ENCODE measurements at regions not wholly inside any gene's neighbourhood (a gene's known extent, or its start where the extent isn't known, plus 50 kb on each side); places are given as distances from the start of the nearest gene placed in this dataset.
"Not testable (repeated sequence)": the region's sequence is repeated elsewhere in the genome, so short reads cannot be mapped to it uniquely, and the experiment has no call there.

DNA sequence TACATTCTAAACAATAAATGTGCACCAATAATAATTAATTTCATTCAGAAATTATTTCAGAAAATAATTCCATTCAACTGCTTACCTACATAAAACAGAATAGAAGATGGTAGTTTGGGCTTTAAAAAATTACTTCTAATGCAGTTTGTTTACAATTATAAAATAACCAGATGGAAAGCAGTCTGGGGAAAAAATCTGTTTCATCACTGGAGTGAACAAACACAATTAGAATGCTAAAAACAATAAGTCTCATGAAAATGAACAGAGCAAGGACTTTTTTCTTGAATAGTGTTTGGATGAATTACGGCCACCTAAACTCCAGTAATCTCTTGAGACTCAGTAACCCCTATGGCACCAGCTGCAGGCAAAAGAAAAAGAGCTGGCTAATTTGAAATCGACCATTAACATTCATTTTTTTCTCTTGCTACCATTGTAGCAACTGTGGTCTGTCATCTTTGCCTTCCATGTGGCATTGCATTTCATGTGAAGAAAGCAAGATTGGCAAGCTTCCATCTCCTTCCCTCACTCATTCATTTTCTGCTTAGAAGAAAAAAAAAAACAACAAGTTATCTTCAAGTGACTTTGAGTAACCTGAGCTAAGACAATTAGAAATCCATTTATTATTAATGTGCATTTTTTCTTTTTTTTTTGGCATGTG is 88.4 kb upstream of the CEP85L start:
- Histone ChIP-seq H3K9ac (ENCODE audit: low read depth, low read length) (no peak overlapping the region), H3K36me3 (ENCODE audit: insufficient read depth, low read length) (no peaks in the 10 kb centered on the region), H3K9me3 (ENCODE audit: control insufficient read depth, insufficient read depth, low read length) (no peaks in the 10 kb centered on the region), H3K4me1 (ENCODE audit: insufficient read depth, low read length) (peaks cover 4% of the 10 kb centered on the region)

DNA sequence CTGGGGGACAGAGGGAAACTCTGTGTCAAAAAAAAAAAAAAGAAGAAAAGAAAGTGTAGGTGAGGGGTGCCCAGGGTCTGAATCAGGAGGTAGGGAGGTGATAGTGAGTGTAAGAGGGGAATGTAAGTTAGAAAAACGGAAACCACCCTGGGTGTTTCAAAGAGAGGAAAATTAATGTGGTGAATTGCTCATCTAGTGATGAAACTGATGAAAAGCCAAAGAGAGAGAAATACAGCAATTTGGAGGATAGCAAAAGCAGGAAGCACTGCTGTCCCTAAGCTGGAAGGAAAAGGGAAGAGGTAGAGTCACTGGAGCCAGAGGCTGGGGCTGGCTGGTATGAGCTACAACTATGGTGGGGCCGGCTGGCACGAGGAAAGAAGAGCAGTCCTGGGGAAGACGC is 85.0 kb upstream of the CEP85L start:
- Histone ChIP-seq H3K36me3 (ENCODE audit: insufficient read depth, low read length) (no peaks in the 10 kb centered on the region), H3K9ac (ENCODE audit: low read depth, low read length) (no peak overlapping the region), H3K4me1 (ENCODE audit: insufficient read depth, low read length) (peaks cover 4% of the 10 kb centered on the region), H3K9me3 (ENCODE audit: control insufficient read depth, insufficient read depth, low read length) (no peaks in the 10 kb centered on the region)

DNA sequence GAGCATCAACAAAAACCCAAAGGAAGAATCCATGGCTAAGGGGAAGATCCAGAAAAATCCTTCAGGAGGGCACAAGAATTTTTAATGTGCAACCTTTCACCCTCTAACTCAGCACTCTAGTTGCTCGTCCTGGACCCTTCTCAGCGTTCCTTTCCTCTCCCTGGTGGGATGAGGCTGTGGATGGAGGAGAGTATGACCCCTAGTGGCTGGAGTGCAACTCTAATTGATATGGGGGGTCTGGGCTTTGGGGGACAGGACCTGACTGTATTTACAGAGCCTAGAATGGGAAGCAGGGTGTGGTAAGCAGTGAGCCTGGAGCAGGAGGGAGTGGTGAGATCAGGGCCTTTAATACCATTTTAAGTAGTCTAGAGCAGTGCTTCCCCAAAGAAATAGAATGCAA is 83.9 kb upstream of the CEP85L start:
- H3K9me3 ChIP-seq (ENCODE audit: control insufficient read depth, insufficient read depth, low read length), result no peaks in the 10 kb centered on the region
- H3K36me3 ChIP-seq (ENCODE audit: insufficient read depth, low read length), result no peaks in the 10 kb centered on the region
- peaks cover 4% of the 10 kb centered on the region for H3K4me1 ChIP-seq (ENCODE audit: insufficient read depth, low read length)
- H3K9ac ChIP-seq (ENCODE audit: low read depth, low read length), result no peak overlapping the region

DNA sequence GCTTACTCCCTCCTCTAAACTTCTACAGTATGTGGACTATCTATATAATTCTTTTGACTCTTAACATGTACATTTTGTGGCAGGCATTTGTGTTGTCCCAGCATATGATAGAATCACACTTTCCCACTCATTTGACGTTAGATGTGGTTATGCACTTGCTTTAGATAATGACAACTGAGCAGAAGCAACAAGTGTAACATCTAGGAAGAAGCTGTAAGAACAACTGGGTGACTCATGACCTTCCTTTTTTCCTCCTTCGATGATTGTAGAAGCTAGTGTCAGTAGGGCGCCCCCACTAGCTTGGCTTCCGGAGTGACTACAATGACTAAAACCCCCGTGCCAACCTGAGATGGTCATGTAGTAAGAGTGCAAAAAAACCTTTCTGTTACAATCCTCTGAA is 74.6 kb upstream of the CEP85L start:
- no peak overlapping the region for H3K9ac ChIP-seq (ENCODE audit: low read depth, low read length)
- H3K36me3 ChIP-seq (ENCODE audit: insufficient read depth, low read length), result no peaks in the 10 kb centered on the region
- H3K4me1 ChIP-seq (ENCODE audit: insufficient read depth, low read length), result no peaks in the 10 kb centered on the region
- no peaks in the 10 kb centered on the region for H3K9me3 ChIP-seq (ENCODE audit: control insufficient read depth, insufficient read depth, low read length)

DNA sequence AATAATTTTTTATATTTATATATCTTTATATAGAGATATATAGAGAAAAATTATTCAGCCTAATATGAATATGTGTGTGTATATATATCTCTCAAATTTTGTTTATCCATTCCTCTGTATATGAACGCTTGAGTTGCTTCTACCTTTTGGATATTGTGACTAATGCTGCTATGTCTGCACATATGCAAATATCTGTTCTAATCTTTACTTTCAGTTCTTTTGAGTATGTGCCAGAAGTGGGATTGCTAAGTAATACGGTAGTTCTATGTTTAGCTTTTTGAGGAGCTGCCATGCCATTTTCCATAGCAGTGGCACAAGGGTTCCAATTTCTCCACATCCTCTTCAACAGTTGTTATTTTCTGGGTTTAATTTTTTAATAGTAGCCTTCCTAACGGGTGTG is 72.8 kb upstream of the CEP85L start:
- Histone ChIP-seq H3K9ac (ENCODE audit: low read depth, low read length) (no peak overlapping the region), H3K9me3 (ENCODE audit: control insufficient read depth, insufficient read depth, low read length) (no peaks in the 10 kb centered on the region), H3K4me1 (ENCODE audit: insufficient read depth, low read length) (no peaks in the 10 kb centered on the region), H3K36me3 (ENCODE audit: insufficient read depth, low read length) (no peaks in the 10 kb centered on the region)

DNA sequence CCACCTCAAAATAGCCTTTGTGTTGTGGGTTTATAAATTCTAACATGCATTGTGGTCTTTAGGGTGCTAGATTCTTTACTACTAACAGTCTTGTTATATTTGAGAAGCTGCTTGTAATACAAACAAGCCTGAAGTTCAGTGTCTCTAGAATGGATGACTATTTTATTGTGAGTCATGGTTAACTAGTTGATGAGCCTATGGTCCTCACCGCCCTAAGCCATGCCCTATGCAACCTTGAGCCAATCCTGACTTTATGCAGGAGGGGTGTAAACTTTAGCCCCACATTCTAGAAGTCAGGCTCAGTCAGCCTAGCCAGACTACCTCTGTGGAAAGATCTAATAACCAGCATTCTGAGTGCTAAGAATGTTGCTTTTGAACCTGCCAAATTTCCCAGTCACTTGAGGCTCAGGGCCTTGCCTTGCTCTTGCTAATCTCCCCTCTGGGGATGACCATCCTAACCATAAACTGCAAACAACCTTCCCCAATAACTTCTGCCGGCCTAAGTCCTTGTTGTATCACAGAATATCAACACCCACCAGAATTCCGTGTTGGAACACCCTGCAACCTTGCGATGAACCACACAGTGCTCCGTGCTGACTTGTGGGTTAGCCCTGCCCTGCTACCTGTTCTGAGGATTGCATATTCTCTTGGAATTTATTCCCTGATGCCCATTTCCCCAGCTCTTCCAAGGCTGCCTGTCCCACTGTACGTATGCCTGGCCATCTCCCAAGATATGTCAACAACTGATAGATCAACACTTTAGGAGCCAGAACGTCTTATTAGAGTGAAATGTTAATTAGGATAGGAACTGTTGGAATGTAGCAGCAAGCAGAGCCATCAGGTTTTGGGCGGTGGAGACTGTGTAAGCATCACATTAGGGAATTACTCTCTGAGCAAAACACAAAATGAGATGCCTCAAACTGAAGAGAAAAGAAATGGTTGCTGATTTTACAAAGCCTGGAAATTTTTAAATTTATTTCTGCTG is 71.7 kb upstream of the CEP85L start:
- H3K4me1 ChIP-seq (ENCODE audit: insufficient read depth, low read length), result no peaks in the 10 kb centered on the region
- H3K9ac ChIP-seq (ENCODE audit: low read depth, low read length), result no peak overlapping the region
- H3K9me3 ChIP-seq (ENCODE audit: control insufficient read depth, insufficient read depth, low read length), result no peaks in the 10 kb centered on the region
- H3K36me3 ChIP-seq (ENCODE audit: insufficient read depth, low read length), result no peaks in the 10 kb centered on the region

DNA sequence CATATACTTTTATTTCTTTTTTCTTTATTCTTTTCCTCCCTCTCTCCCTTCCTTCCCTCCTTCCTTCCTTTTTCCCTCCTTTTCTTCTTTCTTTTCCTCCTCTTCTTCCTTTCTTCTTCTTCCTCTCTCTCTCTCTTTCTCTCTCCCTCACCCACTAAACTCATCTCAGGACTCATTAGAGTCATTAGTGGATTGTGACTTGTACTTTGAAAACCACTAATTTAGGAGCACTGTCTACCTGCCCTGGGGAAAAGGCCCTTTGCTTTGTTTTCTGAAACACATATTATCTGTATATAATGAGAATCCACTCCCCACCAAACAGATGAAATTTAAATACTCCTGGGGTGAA is 68.7 kb upstream of the CEP85L start:
- Histone ChIP-seq H3K9me3 (ENCODE audit: control insufficient read depth, insufficient read depth, low read length) (no peaks in the 10 kb centered on the region), H3K36me3 (ENCODE audit: insufficient read depth, low read length) (no peaks in the 10 kb centered on the region), H3K4me1 (ENCODE audit: insufficient read depth, low read length) (no peaks in the 10 kb centered on the region), H3K9ac (ENCODE audit: low read depth, low read length) (no peak overlapping the region)

DNA sequence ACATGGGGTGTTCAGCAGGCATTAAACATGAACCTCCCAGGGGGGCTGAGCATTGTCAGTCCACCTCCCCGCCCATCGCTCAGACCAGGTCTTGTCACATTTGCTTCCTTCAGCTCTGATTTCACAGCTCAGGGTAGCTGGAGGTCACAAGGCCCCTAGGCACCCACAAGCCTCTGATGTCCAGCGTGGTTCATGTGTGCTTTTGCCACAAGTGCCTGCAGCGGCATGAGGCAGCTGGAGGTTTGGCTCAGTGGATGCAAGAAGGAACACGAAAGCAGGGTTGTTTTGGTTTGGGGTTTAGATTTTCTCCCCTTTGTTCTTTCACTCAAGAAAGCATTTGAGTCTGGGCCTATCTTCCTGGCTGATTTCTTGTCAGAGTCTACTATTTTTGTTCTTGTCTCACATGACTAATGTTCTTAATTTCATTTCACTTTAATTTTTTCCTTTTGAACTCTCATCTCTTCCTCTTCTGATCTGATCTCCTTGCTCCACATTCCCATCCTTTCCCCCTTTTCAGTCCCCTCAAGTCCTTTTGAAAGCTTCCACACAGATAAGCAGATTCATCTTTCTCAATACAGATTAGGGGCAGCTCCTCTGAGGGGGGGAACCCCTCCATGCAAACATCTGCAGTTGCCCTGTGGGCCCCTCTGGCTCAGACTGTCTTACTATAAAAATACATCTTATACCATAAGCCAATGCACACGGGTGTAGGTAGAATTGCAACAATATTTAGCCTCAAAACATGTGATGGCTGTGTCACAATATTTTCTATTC is 68.1 kb upstream of the CEP85L start:
- Histone ChIP-seq H3K36me3 (ENCODE audit: insufficient read depth, low read length) (no peaks in the 10 kb centered on the region), H3K9me3 (ENCODE audit: control insufficient read depth, insufficient read depth, low read length) (no peaks in the 10 kb centered on the region), H3K9ac (ENCODE audit: low read depth, low read length) (no peak overlapping the region), H3K4me1 (ENCODE audit: insufficient read depth, low read length) (no peaks in the 10 kb centered on the region)

DNA sequence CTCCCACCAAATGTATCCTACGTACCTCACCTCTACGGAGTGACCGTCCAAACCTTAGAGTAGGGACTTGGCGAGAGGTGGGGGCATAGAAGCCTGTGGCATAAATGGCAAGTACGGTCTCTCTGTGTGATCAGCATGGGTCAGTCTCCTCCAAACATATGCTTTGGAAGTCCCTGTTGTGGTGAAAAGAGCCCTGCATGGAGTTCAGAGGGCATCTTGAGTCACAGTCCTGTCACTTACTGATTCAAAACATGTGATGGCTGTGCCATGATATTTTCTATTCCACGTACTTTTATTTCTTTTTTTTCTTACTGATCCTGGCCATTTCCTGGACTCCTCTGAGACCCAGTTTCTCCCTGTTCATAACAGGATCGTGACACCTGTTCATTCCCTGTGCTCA is 67.5 kb upstream of the CEP85L start:
- Histone ChIP-seq H3K4me1 (ENCODE audit: insufficient read depth, low read length) (no peaks in the 10 kb centered on the region), H3K9me3 (ENCODE audit: control insufficient read depth, insufficient read depth, low read length) (no peaks in the 10 kb centered on the region), H3K9ac (ENCODE audit: low read depth, low read length) (no peak overlapping the region), H3K36me3 (ENCODE audit: insufficient read depth, low read length) (no peaks in the 10 kb centered on the region)

DNA sequence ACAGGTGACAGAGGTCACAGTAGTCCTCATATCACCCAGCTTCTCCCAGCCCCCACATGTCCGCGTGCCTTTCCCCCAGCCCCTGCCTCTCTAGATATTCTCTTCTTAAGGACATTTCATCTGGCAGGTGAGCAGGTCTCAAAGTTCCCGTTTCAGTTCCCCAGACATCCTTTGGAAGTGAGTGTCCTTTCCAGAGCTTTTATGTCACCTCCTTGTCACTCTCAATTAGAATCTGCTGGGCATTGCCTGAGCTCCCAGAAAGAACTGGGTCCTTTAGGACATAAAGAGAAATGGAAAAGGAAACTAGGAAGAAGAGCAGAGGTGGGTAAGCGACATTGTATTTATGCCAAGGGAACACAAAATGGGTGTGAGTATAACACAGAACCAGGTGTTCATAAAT is 66.9 kb upstream of the CEP85L start:
- Histone ChIP-seq H3K9me3 (ENCODE audit: control insufficient read depth, insufficient read depth, low read length) (no peaks in the 10 kb centered on the region), H3K36me3 (ENCODE audit: insufficient read depth, low read length) (no peaks in the 10 kb centered on the region), H3K9ac (ENCODE audit: low read depth, low read length) (no peak overlapping the region), H3K4me1 (ENCODE audit: insufficient read depth, low read length) (no peaks in the 10 kb centered on the region)

DNA sequence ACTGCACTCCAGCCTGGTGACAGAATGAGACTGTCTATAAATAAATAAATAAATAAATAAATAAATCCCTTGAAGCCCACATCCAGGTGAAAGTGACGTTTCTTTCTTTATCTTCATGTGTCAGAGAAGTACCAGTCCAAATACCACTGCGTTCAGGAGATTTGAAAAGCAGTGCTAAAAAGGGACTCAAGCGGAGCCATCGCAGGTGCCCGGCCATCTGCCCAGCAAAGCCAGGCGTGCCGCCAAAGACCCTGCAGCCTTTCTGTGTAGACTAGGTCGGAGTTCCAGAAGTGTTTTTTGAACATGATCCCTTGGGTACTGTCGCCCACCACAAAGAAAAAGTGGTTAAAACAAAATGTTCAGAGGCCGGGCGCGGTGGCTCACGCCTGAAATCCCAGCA is 65.7 kb upstream of the CEP85L start:
- Histone ChIP-seq H3K9me3 (ENCODE audit: control insufficient read depth, insufficient read depth, low read length) (no peaks in the 10 kb centered on the region), H3K9ac (ENCODE audit: low read depth, low read length) (no peak overlapping the region), H3K4me1 (ENCODE audit: insufficient read depth, low read length) (no peaks in the 10 kb centered on the region), H3K36me3 (ENCODE audit: insufficient read depth, low read length) (no peaks in the 10 kb centered on the region)

DNA sequence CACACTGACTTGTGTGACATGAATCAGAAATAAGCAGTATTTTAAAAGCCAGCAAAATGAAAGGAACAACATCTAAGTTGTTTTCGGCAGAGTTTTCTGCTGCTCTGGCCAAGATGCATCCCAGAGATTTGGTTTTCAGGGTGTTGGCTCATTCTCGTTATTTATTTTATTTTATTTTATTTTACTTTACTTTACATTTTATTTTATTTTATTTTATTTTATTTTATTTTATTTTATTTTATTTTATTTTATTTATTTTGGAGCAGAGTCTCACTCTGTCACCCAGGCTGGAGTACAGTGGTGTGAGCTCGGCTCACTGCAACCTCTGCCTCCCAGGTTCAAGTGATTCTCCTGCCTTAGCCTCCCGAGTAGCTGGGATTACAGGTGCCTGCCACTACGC is 64.5 kb upstream of the CEP85L start:
- H3K9ac ChIP-seq (ENCODE audit: low read depth, low read length); H3K4me1 ChIP-seq (ENCODE audit: insufficient read depth, low read length); H3K36me3 ChIP-seq (ENCODE audit: insufficient read depth, low read length); H3K9me3 ChIP-seq (ENCODE audit: control insufficient read depth, insufficient read depth, low read length): not testable (repeated sequence)

DNA sequence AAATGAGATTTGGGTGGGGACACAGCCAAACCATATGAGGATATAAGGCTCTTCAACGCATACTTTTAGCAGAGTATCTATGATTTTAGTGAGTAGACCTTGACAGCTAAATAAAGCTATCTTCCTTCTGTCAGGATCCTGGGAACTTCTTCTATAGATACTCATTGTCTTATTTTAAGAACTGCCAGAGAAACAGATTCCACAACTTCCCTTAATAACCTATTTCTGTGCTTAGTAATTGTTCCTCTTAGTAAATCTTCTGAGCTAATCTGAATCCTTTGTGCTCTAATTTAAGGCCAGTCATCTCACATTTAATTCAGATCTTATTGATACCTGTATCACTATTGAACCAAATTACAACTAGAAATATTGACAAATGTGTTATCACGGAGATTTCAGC is 64.0 kb upstream of the CEP85L start:
- Histone ChIP-seq H3K36me3 (ENCODE audit: insufficient read depth, low read length) (no peaks in the 10 kb centered on the region), H3K9me3 (ENCODE audit: control insufficient read depth, insufficient read depth, low read length) (no peaks in the 10 kb centered on the region), H3K4me1 (ENCODE audit: insufficient read depth, low read length) (no peaks in the 10 kb centered on the region), H3K9ac (ENCODE audit: low read depth, low read length) (no peak overlapping the region)

DNA sequence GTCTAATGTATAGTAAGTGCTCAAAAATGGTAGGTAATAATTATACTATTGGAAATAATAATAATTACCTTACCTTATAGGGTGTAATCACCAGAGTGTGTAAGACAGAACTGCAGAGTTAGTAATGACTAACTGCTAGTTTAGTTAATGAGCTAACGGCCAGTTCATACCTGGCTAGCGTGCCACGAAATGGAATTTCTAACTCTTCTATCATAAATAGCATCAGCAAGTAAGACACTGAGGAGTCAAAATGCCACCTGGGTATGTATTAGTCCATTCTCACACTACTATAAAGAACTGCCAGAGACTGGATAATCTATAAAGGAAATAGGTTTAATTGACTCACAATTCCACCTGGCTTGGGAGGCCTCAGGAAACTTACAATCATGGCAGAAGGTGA is 63.4 kb upstream of the CEP85L start:
- no peaks in the 10 kb centered on the region for H3K9me3 ChIP-seq (ENCODE audit: control insufficient read depth, insufficient read depth, low read length)
- peaks cover 5% of the 10 kb centered on the region; the same call in 1 of the 2 replicates for H3K4me1 ChIP-seq (ENCODE audit: insufficient read depth, low read length)
- H3K9ac ChIP-seq (ENCODE audit: low read depth, low read length), result no peak overlapping the region
- H3K36me3 ChIP-seq (ENCODE audit: insufficient read depth, low read length), result no peaks in the 10 kb centered on the region
